ENCODE measurements at regions not wholly inside any gene's neighbourhood (a gene's known extent, or its start where the extent isn't known, plus 50 kb on each side); places are given as distances from the start of the nearest gene placed in this dataset.

DNA sequence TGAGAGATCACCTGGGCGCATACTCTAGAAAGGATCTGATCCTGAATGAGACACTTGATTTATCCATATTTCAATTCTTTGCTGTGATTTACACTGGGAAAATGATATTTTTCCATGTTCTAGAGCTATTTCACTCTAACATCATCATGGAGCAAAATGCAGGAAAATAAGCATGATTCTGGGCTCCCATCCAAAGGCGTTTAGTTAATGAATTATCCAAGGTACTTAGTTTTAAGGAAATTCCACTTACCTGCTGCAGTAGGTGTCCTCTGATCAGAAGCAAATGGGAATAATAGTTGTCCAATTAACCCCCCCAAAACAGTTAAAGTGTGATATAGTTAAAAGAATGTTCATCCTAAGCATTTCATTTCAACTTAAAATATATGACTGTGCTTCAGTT, 204.5 kb upstream of the PRKD1 start:
- TF ChIP-seq POLR2AphosphoS5 (IDR thresholded peaks at IDR 0.05) (no peak), POLR2A (IDR thresholded peaks at IDR 0.05) (no peak), EP300 (IDR thresholded peaks at IDR 0.05) (no peak)
- TF ChIP-seq, protein P1, sequence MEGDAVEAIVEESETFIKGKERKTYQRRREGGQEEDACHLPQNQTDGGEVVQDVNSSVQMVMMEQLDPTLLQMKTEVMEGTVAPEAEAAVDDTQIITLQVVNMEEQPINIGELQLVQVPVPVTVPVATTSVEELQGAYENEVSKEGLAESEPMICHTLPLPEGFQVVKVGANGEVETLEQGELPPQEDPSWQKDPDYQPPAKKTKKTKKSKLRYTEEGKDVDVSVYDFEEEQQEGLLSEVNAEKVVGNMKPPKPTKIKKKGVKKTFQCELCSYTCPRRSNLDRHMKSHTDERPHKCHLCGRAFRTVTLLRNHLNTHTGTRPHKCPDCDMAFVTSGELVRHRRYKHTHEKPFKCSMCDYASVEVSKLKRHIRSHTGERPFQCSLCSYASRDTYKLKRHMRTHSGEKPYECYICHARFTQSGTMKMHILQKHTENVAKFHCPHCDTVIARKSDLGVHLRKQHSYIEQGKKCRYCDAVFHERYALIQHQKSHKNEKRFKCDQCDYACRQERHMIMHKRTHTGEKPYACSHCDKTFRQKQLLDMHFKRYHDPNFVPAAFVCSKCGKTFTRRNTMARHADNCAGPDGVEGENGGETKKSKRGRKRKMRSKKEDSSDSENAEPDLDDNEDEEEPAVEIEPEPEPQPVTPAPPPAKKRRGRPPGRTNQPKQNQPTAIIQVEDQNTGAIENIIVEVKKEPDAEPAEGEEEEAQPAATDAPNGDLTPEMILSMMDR (IDR thresholded peaks at IDR 0.05), result no peak
- Histone ChIP-seq H3K4me3 (no peak overlapping the region), H3K27ac (no peak overlapping the region), H3K36me3 (no peaks in the 10 kb centered on the region), H3K9me3 (no peaks in the 10 kb centered on the region), H3K4me1 (no peaks in the 10 kb centered on the region), H3K27me3 (no peaks in the 10 kb centered on the region)
- DNase-seq (no peak), ATAC-seq (ENCODE audit: low FRiP score in 2 of 2) (no peak)
- 82 to 90% methylated on average over 2 of the region's 2 CpGs for WGBS, 2 donors

DNA sequence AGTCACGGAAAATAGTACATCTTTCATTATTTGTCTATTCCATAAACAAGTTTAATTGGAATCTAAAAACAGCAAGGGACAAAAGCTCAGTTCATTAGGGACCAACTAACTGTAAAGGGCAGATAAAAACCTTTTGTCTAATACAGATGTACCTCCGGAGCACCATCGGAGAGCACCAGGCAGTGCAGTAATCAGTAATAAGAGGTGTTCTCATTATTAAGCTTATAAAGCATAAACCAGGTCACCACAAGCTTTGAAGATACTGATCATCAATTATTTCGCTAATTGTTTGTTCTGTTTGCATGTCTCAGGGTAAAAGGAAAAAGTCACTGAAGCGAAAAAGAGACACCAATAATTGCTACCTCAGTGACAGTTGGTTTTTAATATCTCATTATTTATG, 207.3 kb upstream of the PRKD1 start:
- Histone ChIP-seq H3K36me3 (no peaks in the 10 kb centered on the region), H3K4me1 (no peaks in the 10 kb centered on the region), H3K9me3 (no peaks in the 10 kb centered on the region), H3K27ac (no peak overlapping the region), H3K4me3 (no peak overlapping the region), H3K27me3 (no peaks in the 10 kb centered on the region)
- 90 to 91% methylated on average over 5 of the region's 5 CpGs for WGBS, 2 donors
- TF ChIP-seq, protein P1 (IDR thresholded peaks at IDR 0.05), result no peak
- TF ChIP-seq POLR2AphosphoS5 (IDR thresholded peaks at IDR 0.05) (no peak), EP300 (IDR thresholded peaks at IDR 0.05) (no peak), POLR2A (IDR thresholded peaks at IDR 0.05) (no peak)
- no peak for DNase-seq
- ATAC-seq (ENCODE audit: low FRiP score in 2 of 2), result no peak

DNA sequence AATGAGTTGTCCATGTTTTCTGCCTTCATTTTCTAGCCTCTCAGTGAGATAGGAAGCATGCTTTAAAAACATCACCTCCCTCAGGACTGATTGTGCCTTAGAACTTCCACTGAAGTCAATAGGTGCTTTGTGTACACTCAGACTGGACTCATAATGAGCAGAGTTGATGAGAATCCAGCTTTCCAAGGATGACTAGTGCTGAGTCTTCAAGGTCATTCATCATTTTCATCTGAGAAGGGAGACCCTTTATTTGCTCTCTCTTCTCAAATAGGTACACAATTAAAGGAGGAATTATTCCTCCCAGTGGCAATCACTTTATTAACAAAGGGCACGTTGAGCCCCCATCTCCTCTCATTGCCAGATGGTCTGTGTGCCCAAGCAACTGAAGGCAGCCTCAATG, 210.9 kb upstream of the PRKD1 start:
- Histone ChIP-seq H3K36me3 (no peaks in the 10 kb centered on the region), H3K27me3 (no peaks in the 10 kb centered on the region), H3K4me1 (no peaks in the 10 kb centered on the region), H3K27ac (no peak overlapping the region), H3K9me3 (no peaks in the 10 kb centered on the region), H3K4me3 (no peak overlapping the region)
- WGBS, 2 donors, result 71 to 75% methylated on average over 1 of the region's 1 CpG
- DNase-seq (no peak), ATAC-seq (ENCODE audit: low FRiP score in 2 of 2) (no peak)
- TF ChIP-seq POLR2A (IDR thresholded peaks at IDR 0.05) (no peak), EP300 (IDR thresholded peaks at IDR 0.05) (no peak), POLR2AphosphoS5 (IDR thresholded peaks at IDR 0.05) (no peak)
- TF ChIP-seq, protein P1 (IDR thresholded peaks at IDR 0.05), result no peak

GRCh38 chr14:30142216-30142615, 214.6 kb upstream of the PRKD1 start:
- Histone ChIP-seq H3K27ac (no peak overlapping the region), H3K9me3 (peaks cover 0 to 13% (median 8%) of the 10 kb centered on the region in 4 donors), H3K36me3 (no peaks in the 10 kb centered on the region), H3K4me3 (no peak overlapping the region), H3K27me3 (no peaks in the 10 kb centered on the region), H3K4me1 (no peaks in the 10 kb centered on the region)
- no peak for TF ChIP-seq POLR2A (IDR thresholded peaks at IDR 0.05)
- no peak for TF ChIP-seq EP300 (IDR thresholded peaks at IDR 0.05)
- TF ChIP-seq POLR2AphosphoS5 (IDR thresholded peaks at IDR 0.05), result no peak
- TF ChIP-seq, protein P1 (IDR thresholded peaks at IDR 0.05), result no peak
- DNase-seq (no peak), ATAC-seq (ENCODE audit: low FRiP score in 2 of 2) (no peak)
- 69 to 88% methylated on average over 1 of the region's 1 CpG for WGBS, 2 donors

GRCh38 chr14:30143627-30144026, 216.0 kb upstream of the PRKD1 start:
- H3K4me3 ChIP-seq, result no peak overlapping the region
- H3K36me3 ChIP-seq, result no peaks in the 10 kb centered on the region
- H3K9me3 ChIP-seq, result peaks cover 5 to 19% (median 8%) of the 10 kb centered on the region in 4 donors
- no peak for DNase-seq
- no peaks in the 10 kb centered on the region for H3K27me3 ChIP-seq
- no peak for TF ChIP-seq POLR2AphosphoS5 (IDR thresholded peaks at IDR 0.05)
- no peak for TF ChIP-seq POLR2A (IDR thresholded peaks at IDR 0.05)
- TF ChIP-seq, protein P1 (IDR thresholded peaks at IDR 0.05), result no peak
- no peak for TF ChIP-seq EP300 (IDR thresholded peaks at IDR 0.05)
- no peak overlapping the region for H3K27ac ChIP-seq
- ATAC-seq (ENCODE audit: low FRiP score in 2 of 2), result no peak
- no peaks in the 10 kb centered on the region for H3K4me1 ChIP-seq

Measured in upper lobe of left lung (tissue), 6 donors.